ENCODE measurements at regions not wholly inside any gene's neighbourhood (a gene's known extent, or its start where the extent isn't known, plus 50 kb on each side); places are given as distances from the start of the nearest gene placed in this dataset.

- TF ChIP-seq CTCF (IDR thresholded peaks at IDR 0.05; ENCODE audit: low read depth, low read length) (no peak), MYC (IDR thresholded peaks at IDR 0.05; ENCODE audit: low read depth, low read length) (no peak)
Measured at GRCh38 chr14:89646971-89647370, 229.9 kb upstream of the FOXN3 start.

Measured in NB4 (cell line).